Keratinocyte (primary cell): ENCODE measurements at regions not wholly inside any gene's neighbourhood (a gene's known extent, or its start where the extent isn't known, plus 50 kb on each side); places are given as distances from the start of the nearest gene placed in this dataset.

ENCODE experiments used
- CTCF ChIP-seq, 3 experiments: IDR thresholded peaks in 1 of 3; conservative IDR thresholded peaks in 1 of 3; optimal IDR thresholded peaks in 1 of 3; 2 replicates in 2 of 3; 3 replicates in 1 of 3; pipeline versions ENCODE3 to v1.5.1; 2011; ENCODE audit warnings: low read length in 3 of 3, mild to moderate bottlenecking in 3 of 3, moderate library complexity in 2 of 3, control low read depth in 1 of 3, inconsistent platforms in 1 of 3; ENCODE audit not compliant: insufficient read depth in 2 of 3; ENCODE audit errors: extremely low read depth in 1 of 3
- EZH2 ChIP-seq: IDR thresholded peaks from one replicate; pipeline ENCODE4 v1.6.1; 2012; ENCODE audit warnings: inconsistent platforms, mild to moderate bottlenecking, low read length, moderate library complexity

DNA sequence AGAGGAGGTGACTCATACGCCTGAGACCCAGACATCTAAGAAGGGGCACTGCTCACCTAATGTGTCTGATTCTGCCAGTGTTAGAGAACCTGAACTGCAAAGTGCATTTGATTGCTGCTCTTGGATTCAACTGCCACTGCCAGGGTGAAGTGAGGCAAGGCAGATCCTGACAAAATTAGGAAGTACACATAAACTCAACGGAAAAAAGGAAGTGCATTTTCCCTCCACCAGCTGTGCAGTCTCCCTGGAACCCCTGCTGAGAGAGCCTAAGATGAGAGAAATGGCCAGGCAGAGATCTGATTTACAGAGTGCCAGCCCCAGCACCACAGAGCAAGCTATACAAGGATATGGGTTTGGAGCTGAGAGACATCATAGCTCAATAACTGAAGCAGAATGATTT is 215.3 kb downstream of the SEC23A start:
- TF ChIP-seq CTCF (optimal IDR thresholded peaks at IDR 0.05 in 1 of 3, IDR thresholded peaks at IDR 0.05 in 1 of 3, conservative IDR thresholded peaks at IDR 0.05 in 1 of 3; ENCODE audit: extremely low read depth in 1 of 3, insufficient read depth in 2 of 3, low read length in 3 of 3), result no peak
- no peak for TF ChIP-seq EZH2
